GM18498 (cell line): ENCODE measurements at regions not wholly inside any gene's neighbourhood (a gene's known extent, or its start where the extent isn't known, plus 50 kb on each side); places are given as distances from the start of the nearest gene placed in this dataset.
A peak's percentile ranks its signal among the peaks of the same experiment; 100 is the strongest.
"Not testable (repeated sequence)": the region's sequence is repeated elsewhere in the genome, so short reads cannot be mapped to it uniquely, and the experiment has no call there.

ENCODE experiments used
- ATAC-seq: cut with Tn5 transposase; IDR thresholded peaks from one replicate; pipeline ENCODE4 v1.9.1; 2021; ENCODE audit warnings: mild to moderate bottlenecking, moderate library complexity; ENCODE audit not compliant: unreplicated experiment

- no peak for ATAC-seq
Measured at GRCh38 chr5:39633057-39633456, 208.3 kb upstream of the DAB2 start.

- no peak for ATAC-seq
Measured at GRCh38 chr5:39631958-39632357, 207.2 kb upstream of the DAB2 start.

GRCh38 chr5:39629946-39630345, 205.2 kb upstream of the DAB2 start:
- ATAC-seq: no peak

GRCh38 chr5:39628348-39628747, 203.6 kb upstream of the DAB2 start:
- ATAC-seq: no peak

DNA sequence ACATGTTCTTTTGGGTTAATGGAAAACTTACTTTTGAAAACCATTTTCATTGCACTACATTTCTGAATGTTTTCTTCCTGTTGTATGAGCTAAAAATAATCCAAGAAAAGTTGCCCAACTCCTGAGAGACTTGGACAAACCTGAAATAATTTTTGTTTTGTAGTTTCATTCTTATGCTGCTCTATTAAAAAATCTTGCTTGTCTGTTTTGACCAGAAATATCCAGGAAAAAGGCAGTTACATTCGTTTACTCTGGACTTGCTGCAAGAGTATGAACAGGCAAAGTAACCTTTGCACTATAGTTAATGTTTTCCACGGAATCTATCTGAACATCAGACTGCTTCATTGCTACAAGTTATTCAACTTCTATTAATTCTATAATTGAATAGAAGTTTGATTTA, 200.1 kb upstream of the DAB2 start:
- no peak for ATAC-seq

DNA sequence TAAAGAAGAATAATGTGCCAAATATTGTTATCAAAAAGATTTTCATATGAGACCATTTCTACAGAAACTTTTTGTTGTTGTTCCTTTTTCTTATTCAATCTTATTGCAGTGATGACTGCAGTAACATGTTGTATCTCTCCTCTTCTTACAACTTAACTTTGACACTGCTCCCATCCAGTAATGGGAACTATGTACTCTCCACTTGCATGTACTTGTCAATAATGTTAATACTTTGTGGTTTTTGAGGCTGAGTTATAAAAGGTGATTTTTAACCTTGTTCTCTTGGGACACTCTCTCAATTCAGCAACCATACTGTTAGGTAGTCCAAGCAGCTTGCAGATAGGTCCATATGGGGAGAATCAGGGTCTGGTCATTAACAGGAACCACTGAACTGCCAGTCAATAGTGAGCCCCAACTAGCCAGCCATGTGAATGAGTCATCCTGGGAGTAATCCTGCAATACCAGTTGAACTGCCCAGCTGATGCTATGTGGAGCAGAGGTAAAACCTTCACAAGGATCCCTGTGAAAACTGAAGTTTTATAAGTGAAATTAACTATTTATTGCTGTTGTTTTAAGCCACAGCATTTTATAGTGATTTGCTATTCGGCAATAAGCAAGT, 199.6 kb upstream of the DAB2 start:
- ATAC-seq: peak; percentile 72

DNA sequence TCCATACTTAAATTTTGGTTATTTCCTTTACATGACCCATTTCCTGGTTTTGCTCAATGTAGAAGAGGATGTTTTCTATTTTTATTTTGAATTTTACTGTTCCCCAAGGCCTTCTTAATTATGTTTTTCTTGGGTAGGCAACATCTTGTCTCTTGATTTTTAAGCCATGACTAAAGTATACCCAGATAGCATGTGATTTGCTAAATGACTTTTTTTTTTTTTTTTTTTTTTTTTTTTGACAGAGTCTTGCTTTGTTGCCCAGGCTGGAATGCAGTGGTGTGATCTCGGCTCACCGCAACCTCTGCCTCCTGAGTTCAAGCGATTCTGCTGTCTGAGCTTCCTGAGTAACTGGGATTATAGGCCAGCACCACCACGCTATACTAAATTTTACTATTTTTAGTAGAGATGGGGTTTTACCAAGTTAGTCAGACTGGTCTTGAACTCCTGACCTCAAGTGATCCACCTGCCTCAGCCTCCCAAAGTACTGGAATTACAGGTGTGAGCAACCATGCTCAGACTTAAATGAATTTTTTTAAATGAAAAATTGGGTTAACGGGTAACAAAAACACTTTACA, 198.6 kb upstream of the DAB2 start:
- ATAC-seq: no peak

DNA sequence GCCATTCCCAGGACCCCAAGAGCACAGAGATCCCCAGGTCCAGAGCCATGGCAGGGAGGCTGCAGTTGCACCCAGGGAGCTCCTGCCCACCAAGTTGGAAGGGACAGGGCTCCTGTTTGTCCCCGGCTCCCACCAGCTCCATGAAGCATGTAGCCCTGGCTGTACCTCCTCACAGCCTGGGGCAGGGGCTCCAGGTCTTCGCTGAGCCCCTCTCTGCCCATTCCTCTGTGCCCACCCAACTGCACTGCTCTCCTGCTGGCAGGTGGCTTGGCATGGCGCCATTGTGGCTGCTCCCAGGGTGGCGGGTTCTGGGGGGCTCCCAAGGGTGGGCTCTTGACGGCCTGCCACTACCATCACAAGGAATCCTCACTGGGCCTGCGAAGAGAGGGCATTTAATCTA, 197.5 kb upstream of the DAB2 start:
- ATAC-seq: no peak

DNA sequence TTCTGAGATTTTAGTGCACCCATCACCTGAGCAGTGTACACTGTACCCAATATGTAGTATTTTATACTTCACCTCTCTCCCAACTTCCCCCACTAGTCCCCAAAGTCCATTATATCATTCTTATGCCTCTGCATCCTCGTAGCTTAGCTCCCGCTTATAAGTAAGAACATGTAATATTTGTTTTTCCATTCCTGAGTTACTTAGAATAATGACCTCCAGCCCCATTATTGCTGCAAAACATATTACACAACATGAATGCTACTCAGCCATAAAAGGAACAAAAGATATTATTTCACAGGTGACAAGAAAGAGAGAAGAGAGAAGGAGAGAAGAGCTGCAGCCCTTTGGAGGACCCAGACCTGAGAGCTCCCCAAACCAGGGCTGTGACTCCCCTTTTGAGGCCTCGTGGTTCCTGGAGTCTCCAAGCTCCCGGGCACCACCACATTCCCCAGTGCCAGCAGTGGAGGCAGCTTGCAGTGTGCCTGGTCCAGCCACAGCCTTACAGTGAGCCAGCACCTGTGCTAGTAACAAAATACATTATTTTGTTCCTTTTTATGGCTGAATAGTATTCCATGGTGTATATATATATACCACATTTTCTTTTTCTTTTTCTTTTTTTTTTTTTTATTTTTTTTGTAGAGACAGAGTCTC, 194.5 kb upstream of the DAB2 start:
- ATAC-seq: no peak

DNA sequence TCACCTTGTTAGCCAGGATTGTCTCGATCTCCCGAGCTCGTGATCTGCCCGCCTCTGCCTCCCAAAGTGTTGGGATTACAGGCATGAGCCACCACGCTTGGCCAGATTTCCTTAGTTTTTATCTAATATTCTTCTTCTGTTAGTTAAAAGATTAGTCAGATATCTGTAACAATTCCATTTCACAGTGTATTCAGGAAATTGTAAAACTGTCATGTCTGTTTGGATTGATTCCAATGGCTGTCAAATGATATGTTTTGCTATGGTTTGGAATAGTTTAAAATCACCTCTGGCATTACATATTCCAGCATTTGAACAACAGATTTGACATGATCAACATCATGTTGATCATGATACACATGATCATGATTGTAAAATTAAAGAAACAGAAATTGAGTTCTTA, 193.6 kb upstream of the DAB2 start:
- no peak for ATAC-seq

- ATAC-seq: no peak
Measured at GRCh38 chr5:39616131-39616530, 191.4 kb upstream of the DAB2 start.

DNA sequence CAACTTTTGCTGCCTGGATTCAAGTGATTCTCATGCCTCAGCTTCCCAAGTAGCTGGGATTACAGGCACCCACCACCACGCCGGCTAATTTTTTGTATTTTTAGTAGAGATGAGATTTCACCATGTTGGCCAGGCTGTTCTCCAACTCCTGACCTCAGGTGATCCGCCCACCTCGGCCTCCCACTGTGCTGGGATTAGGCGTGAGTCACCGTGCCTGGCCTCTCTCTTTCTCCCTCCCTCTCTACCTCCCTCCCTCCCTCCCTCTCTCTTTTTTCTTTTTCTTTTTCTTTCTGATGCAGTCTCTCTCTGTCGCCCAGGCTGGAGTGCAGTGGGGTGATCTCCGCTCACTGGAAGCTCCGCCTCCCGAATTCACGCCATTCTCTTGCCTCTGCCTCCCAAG, 186.3 kb upstream of the DAB2 start:
- ATAC-seq: not testable (repeated sequence)

DNA sequence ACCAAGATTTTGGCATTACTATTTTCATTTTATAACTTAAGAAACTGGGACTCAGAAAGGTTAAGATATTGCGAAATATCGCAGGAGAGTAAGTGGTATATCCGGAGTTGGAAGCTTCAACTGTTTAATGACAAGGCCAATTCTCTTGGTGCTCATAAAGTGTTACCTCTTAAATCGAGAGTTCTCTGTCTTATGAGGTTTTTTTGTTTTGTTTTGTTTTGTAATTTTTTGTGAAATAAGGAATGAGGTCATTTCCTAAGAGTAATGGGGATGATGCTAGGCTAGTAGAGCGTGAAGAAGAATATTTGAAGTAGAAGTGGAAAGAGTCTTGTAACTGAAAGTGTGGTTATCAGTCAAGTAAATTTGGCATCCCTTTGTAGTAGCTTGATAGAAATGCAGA, 183.2 kb upstream of the DAB2 start:
- no peak for ATAC-seq

DNA sequence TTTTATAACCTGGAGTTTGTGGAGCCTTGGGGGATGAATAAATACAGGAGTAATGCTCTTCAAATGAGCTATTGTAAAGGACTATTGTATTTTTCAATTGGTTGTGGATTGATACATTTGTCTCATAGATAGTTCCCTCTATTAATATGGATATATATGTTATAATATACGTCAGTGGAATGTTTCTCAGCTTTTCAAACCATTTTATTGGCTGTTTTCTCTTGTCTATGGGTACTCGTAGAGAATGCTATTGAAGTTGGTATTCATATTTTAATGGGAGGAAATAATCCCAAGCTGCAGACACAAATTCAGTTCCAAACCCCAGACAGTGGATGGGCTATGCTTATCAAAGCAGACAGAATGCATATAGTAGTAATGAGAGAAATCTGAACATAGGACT, 181.8 kb upstream of the DAB2 start:
- ATAC-seq: no peak

- ATAC-seq: no peak
Measured at GRCh38 chr5:39605588-39606575, 181.1 kb upstream of the DAB2 start.

GRCh38 chr5:39605145-39605544, 180.4 kb upstream of the DAB2 start:
- no peak for ATAC-seq

DNA sequence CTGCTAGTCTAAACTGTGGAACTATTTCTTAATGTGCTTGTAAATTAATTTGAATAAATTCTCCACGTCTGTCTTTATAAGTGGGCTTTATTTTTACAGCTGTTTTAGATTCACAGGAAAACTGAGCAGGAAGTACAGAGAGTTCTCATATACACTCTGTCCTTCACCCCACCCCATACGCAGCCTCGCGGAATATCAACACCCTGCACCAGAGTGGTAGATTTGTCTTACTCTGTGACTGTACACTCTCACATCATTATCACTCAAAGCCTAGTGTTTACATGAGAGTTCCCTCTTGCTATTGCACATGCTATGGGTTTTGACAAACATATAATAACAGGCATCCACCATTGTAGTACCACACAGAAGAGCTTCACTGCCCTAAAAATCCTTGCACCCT, 179.7 kb upstream of the DAB2 start:
- no peak for ATAC-seq

- no peak for ATAC-seq
Measured at GRCh38 chr5:39599721-39600431, 175.1 kb upstream of the DAB2 start.

GRCh38 chr5:39598661-39599248, 174.0 kb upstream of the DAB2 start:
- no peak for ATAC-seq

DNA sequence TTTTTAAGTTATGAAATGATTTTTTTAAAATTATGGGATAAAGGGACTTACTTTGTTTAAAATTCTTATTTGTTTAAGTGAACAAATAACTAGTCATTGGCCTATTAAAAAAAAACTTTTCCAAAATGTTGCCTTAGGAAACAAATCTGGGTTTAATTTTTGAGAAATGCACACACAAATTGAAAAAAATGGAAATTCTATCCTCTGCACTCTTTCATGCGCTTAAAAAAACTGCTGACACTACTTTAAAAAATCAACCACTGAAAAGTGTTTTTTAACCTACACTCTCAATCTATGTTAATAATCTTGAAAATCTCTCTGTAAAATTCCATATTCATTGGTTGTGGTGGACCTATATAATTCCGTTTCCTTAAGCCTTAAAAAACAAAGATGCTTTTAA, 163.4 kb upstream of the DAB2 start:
- no peak for ATAC-seq
